ENCODE measurements at regions not wholly inside any gene's neighbourhood (a gene's known extent, or its start where the extent isn't known, plus 50 kb on each side); places are given as distances from the start of the nearest gene placed in this dataset.

DNA sequence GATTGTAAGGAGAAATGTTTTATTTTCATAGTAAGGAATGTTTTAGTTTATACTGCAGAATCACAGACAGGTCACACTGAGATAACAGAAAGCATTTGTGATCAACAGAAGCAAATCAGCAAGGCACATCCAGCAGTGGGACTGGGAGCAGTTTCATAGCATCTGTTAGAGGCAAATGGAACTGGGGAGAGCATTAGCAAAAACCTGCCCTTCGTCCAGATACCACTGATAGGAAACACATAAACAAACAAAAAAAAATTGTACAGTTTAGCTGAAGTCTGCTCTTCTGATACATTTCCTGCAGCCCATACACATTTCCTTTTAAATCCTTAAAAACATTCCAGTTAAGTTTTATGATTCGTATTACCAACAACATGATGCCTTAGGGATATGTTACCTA lies 374.3 kb downstream of the PCDH7 start:
- no peak overlapping the region for H2AFZ ChIP-seq (ENCODE audit: low read length)
- H3K9ac ChIP-seq (replicated peaks in 1 of 4; ENCODE audit: extremely low read depth in 1 of 4, low read depth in 3 of 4, low read length in 3 of 4), result no peak overlapping the region
- no peak overlapping the region for H3K56ac ChIP-seq (replicated peaks; ENCODE audit: insufficient read length, low read depth, low read length)
- no peak overlapping the region for H3K23ac ChIP-seq (ENCODE audit: insufficient read length)
- no peaks in the 10 kb centered on the region for H3K79me1 ChIP-seq (ENCODE audit: low read depth, low read length)
- H3K14ac ChIP-seq (ENCODE audit: insufficient read length), result no peak overlapping the region
- no peaks in the 10 kb centered on the region for H4K20me1 ChIP-seq (replicated peaks in 1 of 2; ENCODE audit: control insufficient read depth in 1 of 2, insufficient read depth in 2 of 2, low read length in 2 of 2)
- DNase-seq (ENCODE audit: low read depth in 1 of 2, low spot score in 2 of 2), result no peak
- no peak overlapping the region for H2BK12ac ChIP-seq (ENCODE audit: low read depth, low read length)
- H3K36me3 ChIP-seq (ENCODE audit: control insufficient read depth in 2 of 4, insufficient read depth in 4 of 4, low read length in 3 of 4), result no peaks in the 10 kb centered on the region
- no peak overlapping the region for H4K91ac ChIP-seq (replicated peaks; ENCODE audit: insufficient read length, low read length)
- 91% methylated on average over 2 of the region's 2 CpGs; no CpG with 5 or more reads in 1 of the 2 experiments for WGBS, 2 experiments (ENCODE audit: extremely low coverage in 1 of 2, insufficient coverage in 1 of 2, insufficient read length in 1 of 2, insufficient replicate concordance in 2 of 2, low coverage in 1 of 2, low lambda C conversion rate in 2 of 2, missing lambda C conversion rate in 1 of 2)
- H3K27ac ChIP-seq (ENCODE audit: low read depth, low read length), result no peak overlapping the region
- H3K79me2 ChIP-seq (ENCODE audit: control insufficient read depth in 1 of 2, insufficient read depth in 2 of 2, low read length in 2 of 2), result no peaks in the 10 kb centered on the region
- no peak overlapping the region for H3K4ac ChIP-seq (replicated peaks; ENCODE audit: insufficient read length, low read depth, low read length)
- POLR2A ChIA-PET (ENCODE audit: partially characterized antibody), result no interaction called here
- FAIRE-seq, result no peak
- no peak overlapping the region for H3K4me3 ChIP-seq (ENCODE audit: extremely low read depth in 1 of 4, insufficient read depth in 2 of 4, low read depth in 3 of 4, low read length in 4 of 4)
- no peaks in the 10 kb centered on the region for H3K27me3 ChIP-seq (replicated peaks in 1 of 4; ENCODE audit: control insufficient read depth in 3 of 4, extremely low read depth in 1 of 4, insufficient read depth in 3 of 4, low read length in 3 of 4)
- CTCF ChIA-PET (ENCODE audit: partially characterized antibody), result interaction anchor here (0.7 to 1.9 kb wide), 4 partner anchors 8 to 49 kb away, joined by 3 to 5 read pairs (median 4); no protein-coding TSS in a partner anchor
- no peak overlapping the region for H2BK5ac ChIP-seq (ENCODE audit: low read depth, low read length)
- H2BK15ac ChIP-seq (ENCODE audit: low read length), result no peak overlapping the region
- TF ChIP-seq CTCF (IDR thresholded peaks at IDR 0.05; ENCODE audit: control extremely low read depth in 1 of 3, insufficient read depth in 1 of 3, low read depth in 1 of 3, low read length in 3 of 3), result no peak
- TF ChIP-seq SP2 (IDR thresholded peaks at IDR 0.05; ENCODE audit: low read length), result no peak
- TF ChIP-seq EZH2 (IDR thresholded peaks at IDR 0.05; ENCODE audit: low read depth, low read length, severe bottlenecking), result no peak
- TF ChIP-seq ZNF274 (IDR thresholded peaks at IDR 0.05; ENCODE audit: borderline replicate concordance, extremely low read depth, low read length), result no peak
- no peak for TF ChIP-seq YY1 (IDR thresholded peaks at IDR 0.05; ENCODE audit: low read depth, low read length)
- TF ChIP-seq HDAC6 (IDR thresholded peaks at IDR 0.05; ENCODE audit: low read depth, low read length), result no peak
- no peak for TF ChIP-seq ASH2L (IDR thresholded peaks at IDR 0.05; ENCODE audit: low read length)
- no peak for TF ChIP-seq TAF7 (optimal IDR thresholded peaks at IDR 0.05; ENCODE audit: borderline replicate concordance, low read depth, low read length)
- TF ChIP-seq GTF2F1 (IDR thresholded peaks at IDR 0.05; ENCODE audit: borderline replicate concordance, low read depth, low read length), result no peak
- TF ChIP-seq GABPA (IDR thresholded peaks at IDR 0.05; ENCODE audit: borderline replicate concordance, insufficient read depth, low read length), result no peak
- TF ChIP-seq SIX5 (IDR thresholded peaks at IDR 0.05; ENCODE audit: low read depth, low read length), result no peak
- no peak for TF ChIP-seq RBBP5 (IDR thresholded peaks at IDR 0.05; ENCODE audit: borderline replicate concordance, low read depth, low read length)
- H3K18ac ChIP-seq (ENCODE audit: extremely low read depth, low read length), result no peak overlapping the region
- no peak overlapping the region for H2BK120ac ChIP-seq (replicated peaks; ENCODE audit: low read depth, low read length)
- H3K23me2 ChIP-seq (ENCODE audit: low read depth, low read length), result no peaks in the 10 kb centered on the region
- H2BK20ac ChIP-seq (ENCODE audit: low read length), result no peak overlapping the region
- no peaks in the 10 kb centered on the region for H3K4me1 ChIP-seq (replicated peaks in 1 of 4; ENCODE audit: control insufficient read depth in 3 of 4, insufficient read depth in 4 of 4, low read length in 3 of 4)
- H2AK5ac ChIP-seq (ENCODE audit: low read depth, low read length), result no peak overlapping the region
- no peaks in the 10 kb centered on the region for H3K9me3 ChIP-seq (ENCODE audit: insufficient read depth in 2 of 2, low read depth in 1 of 2, low read length in 1 of 2)
- H4K5ac ChIP-seq (ENCODE audit: insufficient read length, low read depth, low read length), result no peak overlapping the region
- H3K4me2 ChIP-seq (ENCODE audit: insufficient read depth in 1 of 2, low read depth in 2 of 2, low read length in 2 of 2), result no peak overlapping the region
- no peak overlapping the region for H4K8ac ChIP-seq (ENCODE audit: extremely low read depth, insufficient read depth, low read length)
